Stimulated activated CD4-positive, alpha-beta T cell treated with anti-CD3 and anti-CD28 coated beads, Interleukin-12 subunit alpha, Interleukin-12 subunit beta, amount 100 ng/mL, for 24 hours (primary cell): ENCODE measurements at regions not wholly inside any gene's neighbourhood (a gene's known extent, or its start where the extent isn't known, plus 50 kb on each side); places are given as distances from the start of the nearest gene placed in this dataset.

Experiments used
- DNase-seq, 2 experiments: peaks; one replicate each; pipeline ENCODE4 v3.0.0-alpha.2; 2020; ENCODE audit warnings: low read depth in 2 of 2

GRCh38 chr6:33865478-33866077 is 61.8 kb upstream of the MLN start:
- DNase-seq: no peak

- no peak for DNase-seq
Measured at GRCh38 chr6:33863723-33864440, 60.1 kb upstream of the MLN start.

GRCh38 chr6:33863084-33863483 is 59.3 kb upstream of the MLN start:
- no peak for DNase-seq

GRCh38 chr6:33862536-33862935 is 58.7 kb upstream of the MLN start:
- no peak for DNase-seq

- DNase-seq: no peak
Measured at GRCh38 chr6:33861722-33862121, 57.9 kb upstream of the MLN start.

- no peak for DNase-seq
Measured at GRCh38 chr6:33860706-33861474, 57.1 kb upstream of the MLN start.

GRCh38 chr6:33860006-33860405 is 56.2 kb upstream of the MLN start:
- DNase-seq: no peak

GRCh38 chr6:33858804-33859505 is 55.2 kb upstream of the MLN start:
- DNase-seq: no peak

- no peak for DNase-seq
Measured at GRCh38 chr6:33857932-33858475, 54.2 kb upstream of the MLN start.

GRCh38 chr6:33857093-33857931 is 53.5 kb upstream of the MLN start:
- no peak for DNase-seq

GRCh38 chr6:33856655-33857054 is 52.9 kb upstream of the MLN start:
- DNase-seq: peak; percentile 17 to 70

GRCh38 chr6:33856031-33856590 is 52.3 kb upstream of the MLN start:
- no peak for DNase-seq

GRCh38 chr6:33854572-33855030 is 50.8 kb upstream of the MLN start:
- no peak for DNase-seq

- no peak for DNase-seq
Measured at GRCh38 chr6:33853736-33854135, 49.9 kb upstream of the MLN start.
